GM13976 (cell line): ENCODE measurements at regions not wholly inside any gene's neighbourhood (a gene's known extent, or its start where the extent isn't known, plus 50 kb on each side); places are given as distances from the start of the nearest gene placed in this dataset.
A peak's percentile ranks its signal among the peaks of the same experiment; 100 is the strongest.
"Not testable (repeated sequence)": the region's sequence is repeated elsewhere in the genome, so short reads cannot be mapped to it uniquely, and the experiment has no call there.

Source experiments
- DNase-seq: peaks from one replicate; pipeline ENCODE4 v3.0.0; 2012; ENCODE audit warnings: low spot score
- in situ Hi-C: fragments of 300-500 bp; cut with MboI; formaldehyde crosslinking; loops from one replicate; pipeline ENCODE4 v1.12.0; 2022; ENCODE audit warnings: low sequenced_read_pairs, mixed read lengths, inconsistent platforms; ENCODE audit not compliant: unreplicated experiment
- TF ChIP-seq, protein P1 (sequence below): IDR thresholded peaks from 2 replicates; pipeline ENCODE4 v1.5.1; 2012; ENCODE audit warnings: borderline replicate concordance, mild to moderate bottlenecking; ENCODE audit not compliant: insufficient read depth; ENCODE audit errors: extremely low read depth, missing control alignments, control extremely low read depth

DNA sequence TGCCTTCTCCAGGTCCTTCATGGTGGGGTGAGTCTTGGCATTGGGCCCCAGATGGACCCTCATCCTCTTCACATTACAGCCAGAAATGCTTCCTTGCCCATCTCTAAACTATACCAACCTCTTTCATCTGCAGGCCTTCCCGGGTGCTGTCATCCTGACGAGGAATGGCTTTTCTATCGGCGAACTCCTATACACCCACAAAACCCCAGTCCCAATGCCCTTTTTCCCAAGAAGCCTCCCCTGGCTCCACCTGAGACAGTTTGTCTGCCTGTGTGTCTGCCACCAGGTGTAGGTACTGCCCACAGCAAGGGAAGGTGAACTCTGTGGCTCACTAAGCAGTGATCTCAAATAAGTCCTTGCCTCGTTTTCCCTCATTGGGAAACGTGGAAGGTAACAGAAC, 55.3 kb downstream of the PTPRS start:
- TF ChIP-seq, protein P1, sequence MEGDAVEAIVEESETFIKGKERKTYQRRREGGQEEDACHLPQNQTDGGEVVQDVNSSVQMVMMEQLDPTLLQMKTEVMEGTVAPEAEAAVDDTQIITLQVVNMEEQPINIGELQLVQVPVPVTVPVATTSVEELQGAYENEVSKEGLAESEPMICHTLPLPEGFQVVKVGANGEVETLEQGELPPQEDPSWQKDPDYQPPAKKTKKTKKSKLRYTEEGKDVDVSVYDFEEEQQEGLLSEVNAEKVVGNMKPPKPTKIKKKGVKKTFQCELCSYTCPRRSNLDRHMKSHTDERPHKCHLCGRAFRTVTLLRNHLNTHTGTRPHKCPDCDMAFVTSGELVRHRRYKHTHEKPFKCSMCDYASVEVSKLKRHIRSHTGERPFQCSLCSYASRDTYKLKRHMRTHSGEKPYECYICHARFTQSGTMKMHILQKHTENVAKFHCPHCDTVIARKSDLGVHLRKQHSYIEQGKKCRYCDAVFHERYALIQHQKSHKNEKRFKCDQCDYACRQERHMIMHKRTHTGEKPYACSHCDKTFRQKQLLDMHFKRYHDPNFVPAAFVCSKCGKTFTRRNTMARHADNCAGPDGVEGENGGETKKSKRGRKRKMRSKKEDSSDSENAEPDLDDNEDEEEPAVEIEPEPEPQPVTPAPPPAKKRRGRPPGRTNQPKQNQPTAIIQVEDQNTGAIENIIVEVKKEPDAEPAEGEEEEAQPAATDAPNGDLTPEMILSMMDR, result no peak
- no peak for DNase-seq
- in situ Hi-C loops, result no loop called here

DNA sequence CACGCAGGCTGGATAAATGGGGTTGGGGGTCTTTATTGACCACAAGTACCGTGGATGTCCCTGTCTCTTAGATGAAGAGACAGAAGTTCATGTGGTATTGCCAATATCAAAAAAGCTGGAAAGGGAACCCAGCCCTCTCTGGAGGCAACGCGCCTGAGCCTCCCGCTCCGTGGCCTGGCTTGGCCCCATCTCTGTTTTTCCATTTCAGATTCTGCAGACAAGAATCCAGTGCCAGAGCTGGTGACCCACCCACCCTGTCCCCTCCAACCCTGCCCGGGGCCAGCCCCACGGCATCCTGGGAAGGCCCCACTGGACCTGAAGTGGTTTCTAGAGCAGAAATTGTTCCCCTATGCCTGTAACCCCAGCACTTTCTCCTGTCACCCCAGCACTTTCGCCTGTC, 57.7 kb downstream of the PTPRS start:
- DNase-seq, result no peak
- TF ChIP-seq, protein P1, result no peak
- in situ Hi-C loops, result no loop called here

DNA sequence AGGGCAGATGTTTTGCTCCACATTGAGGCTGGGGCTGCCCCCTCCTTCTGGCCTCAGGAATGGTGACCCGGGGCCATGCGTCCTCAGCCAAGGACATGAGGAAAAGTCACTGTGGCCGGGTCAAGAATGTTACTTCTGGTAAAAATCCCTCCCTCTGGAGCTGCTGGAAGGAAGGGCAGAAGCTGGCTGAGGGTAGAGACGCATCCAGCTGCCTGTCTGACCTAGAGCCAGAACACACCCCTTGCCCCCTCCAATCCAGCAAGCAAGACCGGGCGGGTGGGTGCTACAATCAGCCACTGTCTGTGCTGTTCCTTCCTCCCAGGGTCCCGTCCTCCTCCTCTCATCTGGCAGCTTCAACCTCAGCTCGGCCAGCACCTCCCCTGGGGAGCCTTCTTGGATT, 59.0 kb downstream of the PTPRS start:
- TF ChIP-seq, protein P1, result no peak

DNA sequence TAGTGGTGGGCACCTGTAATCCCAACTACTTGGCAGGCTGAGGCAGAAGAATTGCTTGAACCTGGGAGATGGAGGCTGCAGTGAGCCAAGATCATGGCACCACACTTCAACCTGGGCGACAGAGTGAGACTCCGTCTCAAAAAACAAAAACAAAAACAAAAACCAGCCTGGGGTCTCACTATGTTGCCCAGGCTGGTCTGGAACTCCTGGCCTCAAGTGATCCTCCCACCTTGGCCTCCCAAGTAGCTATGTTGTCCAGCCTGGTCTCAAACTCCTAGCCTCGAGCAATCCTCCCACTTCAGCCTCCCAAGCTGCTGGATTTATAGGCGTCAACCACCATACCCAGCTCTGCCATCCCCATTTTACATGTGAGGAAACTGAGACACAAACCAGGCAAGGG, 64.9 kb downstream of the PTPRS start:
- DNase-seq, in situ Hi-C loops: not testable (repeated sequence)

More for the DNA sequence above, 59.0 kb downstream of the PTPRS start:
- in situ Hi-C loops, result no loop called here
- DNase-seq, result no peak

DNA sequence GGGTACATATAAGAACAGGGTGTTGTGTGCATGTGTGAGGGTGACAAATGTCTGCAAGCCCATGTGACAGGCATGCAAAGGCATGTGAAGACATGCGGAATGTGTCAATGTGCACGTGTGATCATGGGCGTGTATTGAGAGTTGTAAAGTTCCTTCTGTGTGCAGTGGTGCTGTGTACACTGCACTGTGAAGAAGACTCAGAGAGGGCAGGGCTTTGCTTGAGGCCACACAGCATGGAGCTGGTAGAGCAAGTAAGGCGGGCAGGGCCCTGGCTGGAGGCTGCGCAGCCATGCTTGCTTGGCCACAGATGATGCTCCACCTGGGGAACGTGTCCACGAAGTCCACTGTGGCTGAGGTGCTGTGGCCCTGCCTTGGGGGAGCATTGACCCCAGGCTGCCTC, 66.8 kb downstream of the PTPRS start:
- in situ Hi-C loops, result no loop called here
- no peak for DNase-seq
- TF ChIP-seq, protein P1, result no peak

DNA sequence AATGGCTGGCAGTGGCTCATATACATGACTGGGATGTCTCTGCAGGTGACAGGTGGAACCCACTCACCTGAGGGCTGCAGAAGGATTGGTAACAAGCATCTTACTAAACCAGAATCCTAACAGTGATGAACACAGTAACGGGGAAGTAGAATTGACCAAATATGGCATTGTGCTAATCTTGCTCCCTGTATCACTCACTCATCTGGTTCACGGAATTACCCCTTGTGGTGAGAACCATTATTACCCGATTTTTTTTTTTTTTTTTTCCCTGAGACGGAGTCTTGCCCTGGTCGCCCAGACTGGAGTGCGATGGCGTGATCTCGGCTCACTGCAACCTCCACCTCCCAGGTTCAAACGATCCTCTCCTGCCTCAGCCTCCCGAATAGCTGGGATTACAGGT, 69.5 kb downstream of the PTPRS start:
- in situ Hi-C loops, result no loop called here
- DNase-seq, result peak; percentile 58
- TF ChIP-seq, protein P1, result no peak

DNA sequence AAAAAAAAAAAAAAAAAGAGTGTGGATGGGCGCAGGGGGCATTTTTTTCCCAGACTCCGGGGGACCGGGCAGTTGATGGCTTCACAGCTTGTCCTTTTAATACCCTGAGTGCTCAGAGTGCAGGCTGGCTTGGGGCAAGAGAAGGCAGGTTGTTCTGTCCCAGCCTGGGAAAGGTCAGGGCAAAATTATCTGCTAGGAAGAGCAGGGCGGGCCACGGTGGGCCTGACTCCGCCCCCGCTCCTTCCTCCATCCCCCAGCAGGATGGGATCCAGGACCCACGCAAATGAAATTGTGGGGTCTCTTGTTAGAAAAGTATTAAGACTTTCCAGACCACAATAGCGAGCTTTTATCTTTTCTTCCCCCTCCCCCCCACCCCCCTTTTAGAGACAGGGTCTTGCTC, 70.7 kb downstream of the PTPRS start:
- TF ChIP-seq, protein P1, result no peak
- DNase-seq, result no peak
- in situ Hi-C loops, result no loop called here

DNA sequence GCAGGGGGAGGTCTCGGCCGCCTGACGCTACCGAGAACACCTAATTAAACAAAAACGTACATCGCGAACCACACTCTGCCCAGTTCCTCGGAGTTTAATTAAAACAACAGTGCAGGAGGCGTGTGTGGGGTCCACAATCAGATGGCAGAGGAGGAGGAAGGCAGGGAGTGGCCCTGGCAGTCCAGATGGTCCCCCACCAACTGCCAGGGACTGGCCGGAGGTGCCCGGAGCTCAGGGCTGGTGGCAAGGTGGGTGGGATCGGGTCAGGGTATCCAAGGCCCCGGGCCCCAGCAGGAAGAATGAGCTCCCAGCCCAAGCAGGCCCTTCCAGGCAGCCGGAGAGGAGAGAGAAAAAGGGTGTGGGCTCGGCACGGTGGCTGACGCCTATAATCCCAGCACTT, 71.3 kb downstream of the PTPRS start:
- TF ChIP-seq, protein P1, result no peak
- in situ Hi-C loops, result no loop called here
- DNase-seq, result no peak
